GM19467 (cell line): ENCODE measurements at regions not wholly inside any gene's neighbourhood (a gene's known extent, or its start where the extent isn't known, plus 50 kb on each side); places are given as distances from the start of the nearest gene placed in this dataset.
"Not testable (repeated sequence)": the region's sequence is repeated elsewhere in the genome, so short reads cannot be mapped to it uniquely, and the experiment has no call there.

Experiments
- ATAC-seq: cut with Tn5 transposase; IDR thresholded peaks from one replicate; pipeline ENCODE4 v1.9.1; 2021; ENCODE audit warnings: mild to moderate bottlenecking, moderate library complexity; ENCODE audit not compliant: unreplicated experiment

GRCh38 chr1:121518726-121519041, 333.9 kb downstream of the SRGAP2C start:
- no peak for ATAC-seq

- ATAC-seq: peak; percentile 50
Measured at GRCh38 chr1:121519042-121519755, 334.4 kb downstream of the SRGAP2C start.

- not testable (repeated sequence) for ATAC-seq
Measured at GRCh38 chr1:121519756-121520286, 335.0 kb downstream of the SRGAP2C start.

GRCh38 chr1:121522061-121522759, 337.4 kb downstream of the SRGAP2C start:
- ATAC-seq: no peak

GRCh38 chr1:121523112-121523511, 338.3 kb downstream of the SRGAP2C start:
- not testable (repeated sequence) for ATAC-seq

- no peak for ATAC-seq
Measured at GRCh38 chr1:121525355-121525754, 340.6 kb downstream of the SRGAP2C start.

GRCh38 chr1:121528958-121529357, 344.2 kb downstream of the SRGAP2C start:
- ATAC-seq: not testable (repeated sequence)

GRCh38 chr1:121530026-121530425, 345.3 kb downstream of the SRGAP2C start:
- ATAC-seq: not testable (repeated sequence)

GRCh38 chr1:121531747-121532146, 347.0 kb downstream of the SRGAP2C start:
- ATAC-seq: not testable (repeated sequence)

- not testable (repeated sequence) for ATAC-seq
Measured at GRCh38 chr1:121538148-121538547, 353.4 kb downstream of the SRGAP2C start.

- ATAC-seq: no peak
Measured at GRCh38 chr1:121538943-121539575, 354.3 kb downstream of the SRGAP2C start.

GRCh38 chr1:121543988-121544387, 359.2 kb downstream of the SRGAP2C start:
- ATAC-seq: not testable (repeated sequence)

GRCh38 chr1:121544500-121544899, 359.7 kb downstream of the SRGAP2C start:
- ATAC-seq: no peak

GRCh38 chr1:121545899-121546298, 361.1 kb downstream of the SRGAP2C start:
- ATAC-seq: not testable (repeated sequence)

GRCh38 chr1:121546830-121547591, 362.2 kb downstream of the SRGAP2C start:
- no peak for ATAC-seq

- not testable (repeated sequence) for ATAC-seq
Measured at GRCh38 chr1:121547726-121548125, 363.0 kb downstream of the SRGAP2C start.

GRCh38 chr1:121550817-121551216, 366.0 kb downstream of the SRGAP2C start:
- ATAC-seq: not testable (repeated sequence)

- not testable (repeated sequence) for ATAC-seq
Measured at GRCh38 chr1:121551491-121551890, 366.7 kb downstream of the SRGAP2C start.

GRCh38 chr1:121556560-121556959, 371.8 kb downstream of the SRGAP2C start:
- ATAC-seq: not testable (repeated sequence)

- ATAC-seq: not testable (repeated sequence)
Measured at GRCh38 chr1:121558034-121558433, 373.3 kb downstream of the SRGAP2C start.

- no peak for ATAC-seq
Measured at GRCh38 chr1:121558514-121558913, 373.7 kb downstream of the SRGAP2C start.
